ENCODE measurements at regions not wholly inside any gene's neighbourhood (a gene's known extent, or its start where the extent isn't known, plus 50 kb on each side); places are given as distances from the start of the nearest gene placed in this dataset.

- Histone ChIP-seq H3K36me3 (ENCODE audit: control insufficient read depth in 4 of 4, insufficient read depth in 3 of 4, low read depth in 1 of 4, low read length in 3 of 4) (no peaks in the 10 kb centered on the region), H3K4me3 (ENCODE audit: low read depth in 1 of 3, low read length in 3 of 3) (no peak overlapping the region), H3K27ac (ENCODE audit: low read depth in 1 of 2, low read length in 2 of 2) (no peak overlapping the region), H3K9me3 (ENCODE audit: control insufficient read depth in 4 of 4, low read length in 3 of 4) (no peaks in the 10 kb centered on the region), H3K4me1 (ENCODE audit: control insufficient read depth in 4 of 4, insufficient read depth in 4 of 4, low read length in 3 of 4) (no peaks in the 10 kb centered on the region), H3K27me3 (ENCODE audit: control insufficient read depth in 4 of 4, insufficient read depth in 4 of 4, low read length in 3 of 4) (no peaks in the 10 kb centered on the region), H3K9ac (ENCODE audit: low read depth in 1 of 2, low read length in 2 of 2) (no peak overlapping the region)
- 77% methylated on average over 3 of the region's 3 CpGs for WGBS
- TF ChIP-seq MAX (IDR thresholded peaks at IDR 0.05) (no peak), JUND (IDR thresholded peaks at IDR 0.05) (no peak), TAF1 (conservative IDR thresholded peaks at IDR 0.05) (no peak), GABPA (IDR thresholded peaks at IDR 0.05 in 1 of 2, conservative IDR thresholded peaks at IDR 0.05 in 1 of 2) (no peak), HNF4A (conservative IDR thresholded peaks at IDR 0.05) (no peak), FOXA1 (IDR thresholded peaks at IDR 0.05) (no peak), YY1 (IDR thresholded peaks at IDR 0.05) (no peak), SP1 (IDR thresholded peaks at IDR 0.05) (no peak), CTCF (IDR thresholded peaks at IDR 0.05; ENCODE audit: low read depth, low read length, missing input control) (no peak), RXRA (IDR thresholded peaks at IDR 0.05) (no peak), FOXA2 (IDR thresholded peaks at IDR 0.05) (no peak), EGR1 (IDR thresholded peaks at IDR 0.05; ENCODE audit: low read depth in 2 of 2) (no peak), RAD21 (IDR thresholded peaks at IDR 0.05) (no peak), REST (IDR thresholded peaks at IDR 0.05) (no peak)
- no peak for DNase-seq (ENCODE audit: low spot score)
Measured at GRCh38 chr7:68556537-68556936, 1041.7 kb upstream of the AUTS2 start.

- H3K9me3 ChIP-seq (ENCODE audit: control insufficient read depth in 4 of 4, low read length in 3 of 4) = no peaks in the 10 kb centered on the region
- H3K4me3 ChIP-seq (ENCODE audit: low read depth in 1 of 3, low read length in 3 of 3) = no peak overlapping the region
- no peaks in the 10 kb centered on the region for H3K4me1 ChIP-seq (ENCODE audit: control insufficient read depth in 4 of 4, insufficient read depth in 4 of 4, low read length in 3 of 4)
- H3K36me3 ChIP-seq (ENCODE audit: control insufficient read depth in 4 of 4, insufficient read depth in 3 of 4, low read depth in 1 of 4, low read length in 3 of 4) = no peaks in the 10 kb centered on the region
- TF ChIP-seq REST (IDR thresholded peaks at IDR 0.05) (no peak), ZBTB33 (IDR thresholded peaks at IDR 0.05) (no peak), MAX (IDR thresholded peaks at IDR 0.05) (no peak), HNF4G (IDR thresholded peaks at IDR 0.05) (no peak), JUND (IDR thresholded peaks at IDR 0.05) (no peak), RAD21 (IDR thresholded peaks at IDR 0.05) (no peak), RXRA (IDR thresholded peaks at IDR 0.05) (no peak), YY1 (IDR thresholded peaks at IDR 0.05) (no peak)
- no peaks in the 10 kb centered on the region for H3K27me3 ChIP-seq (ENCODE audit: control insufficient read depth in 4 of 4, insufficient read depth in 4 of 4, low read length in 3 of 4)
- H3K27ac ChIP-seq (ENCODE audit: low read depth in 1 of 2, low read length in 2 of 2) = no peak overlapping the region
- no peak for DNase-seq (ENCODE audit: low spot score)
- 87% methylated on average over 1 of the region's 1 CpG for WGBS
- H3K9ac ChIP-seq (ENCODE audit: low read depth in 1 of 2, low read length in 2 of 2) = no peak overlapping the region
Measured at GRCh38 chr7:68559518-68559917, 1038.8 kb upstream of the AUTS2 start.
